PC-9 (cell line): ENCODE measurements at regions not wholly inside any gene's neighbourhood (a gene's known extent, or its start where the extent isn't known, plus 50 kb on each side); places are given as distances from the start of the nearest gene placed in this dataset.
A peak's percentile ranks its signal among the peaks of the same experiment; 100 is the strongest.
"Not testable (repeated sequence)": the region's sequence is repeated elsewhere in the genome, so short reads cannot be mapped to it uniquely, and the experiment has no call there.

ENCODE experiments used
- BruUV-seq: library from RNA; stranded (reverse); fragments of 400-500 nt; replicated peaks from 2 replicates; lab custom pipeline; 2021; lab: Mats Ljungman, UMichigan
- CTCF ChIA-PET: fragments of 300-600 bp; sonication (Branson Sonifier 250); formaldehyde crosslinking; loops from one replicate; lab custom pipeline; 2022; ENCODE audit warnings: antibody characterized with exemption; lab: Charles Lee
- POLR2A ChIA-PET: fragments of 300-600 bp; sonication (Branson Sonifier 250); formaldehyde crosslinking; loops from one replicate; lab custom pipeline; 2022; ENCODE audit warnings: antibody characterized with exemption; ENCODE audit not compliant: unreplicated experiment; lab: Charles Lee
- DNase-seq, 2 experiments: peaks; one replicate each; pipeline versions ENCODE4 v3.0.0 to v3.0.0-alpha.2; 2015 to 2022; ENCODE audit warnings: mixed read lengths in 1 of 2
- H2AFZ ChIP-seq: fragments of 200-600 bp; sonication (generic); 2 replicates; pipeline ENCODE4 v1.8.1; 2017; ENCODE audit warnings: antibody characterized with exemption
- H3F3A ChIP-seq: fragments of 200-600 bp; sonication (generic); 2 replicates; pipeline ENCODE4 v1.8.1; 2017; ENCODE audit warnings: antibody characterized with exemption, mild to moderate bottlenecking, low read depth; ENCODE audit not compliant: insufficient read depth
- H3K27ac ChIP-seq: fragments of 200-600 bp; sonication (generic); 2 replicates; pipeline ENCODE4 v1.6.1; 2016; ENCODE audit warnings: mixed run types
- H3K27me3 ChIP-seq: fragments of 200-600 bp; sonication (generic); 2 replicates; pipeline ENCODE4 v1.6.1; 2016; ENCODE audit warnings: low read depth, mixed run types; ENCODE audit not compliant: insufficient read depth
- H3K36me3 ChIP-seq: fragments of 200-600 bp; sonication (generic); 2 replicates; pipeline ENCODE4 v1.6.1; 2016; ENCODE audit warnings: low read depth, mixed run types
- H3K4me1 ChIP-seq: fragments of 200-600 bp; sonication (generic); replicated peaks from 2 replicates; pipeline ENCODE4 v1.6.1; 2016; ENCODE audit warnings: mixed run types; ENCODE audit not compliant: insufficient read depth
- H3K4me2 ChIP-seq: fragments of 200-600 bp; sonication (generic); 2 replicates; pipeline ENCODE4 v1.6.1; 2017; ENCODE audit warnings: mixed run types
- H3K4me3 ChIP-seq: fragments of 200-600 bp; sonication (generic); 2 replicates; pipeline ENCODE4 v1.6.1; 2016; ENCODE audit warnings: mixed run types
- H3K79me2 ChIP-seq: fragments of 200-600 bp; sonication (generic); 2 replicates; pipeline ENCODE4 v1.6.1; 2017; ENCODE audit warnings: low read depth, mixed run types
- H3K9me2 ChIP-seq: fragments of 200-600 bp; sonication (generic); 2 replicates; pipeline ENCODE4 v1.8.1; 2017; ENCODE audit warnings: mild to moderate bottlenecking; ENCODE audit not compliant: insufficient read depth
- H3K9me3 ChIP-seq: fragments of 200-600 bp; sonication (generic); 2 replicates; pipeline ENCODE4 v1.8.1; 2016; ENCODE audit warnings: low read depth; ENCODE audit not compliant: insufficient read depth
- H4K20me1 ChIP-seq: fragments of 200-600 bp; sonication (generic); 2 replicates; pipeline ENCODE4 v1.8.1; 2017; ENCODE audit not compliant: insufficient read depth
- intact Hi-C: fragments of 100-400 bp; cut with micrococcal nuclease; formaldehyde crosslinking; loops from one replicate; pipeline ENCODE4 v1.10.0; 2022; ENCODE audit not compliant: unreplicated experiment

- H2AFZ ChIP-seq, H3K9me3 ChIP-seq, H3K27me3 ChIP-seq, POLR2A ChIA-PET, H3K4me3 ChIP-seq, H3K9me2 ChIP-seq, intact Hi-C loops, H4K20me1 ChIP-seq, H3K4me1 ChIP-seq, H3K79me2 ChIP-seq, H3K4me2 ChIP-seq, BruUV-seq, CTCF ChIA-PET, H3K27ac ChIP-seq: not testable (repeated sequence)
- DNase-seq: peak in 1 of 2 experiments; percentile 17
- Histone ChIP-seq H3K36me3 (peaks cover 27% of the 10 kb centered on the region), H3F3A (peaks cover 22% of the 10 kb centered on the region)
Observed at GRCh38 chr3:195965217-195965616, 56.9 kb upstream of the TNK2 start.

- POLR2A ChIA-PET, H3K9me3 ChIP-seq, H3K9me2 ChIP-seq, H3K4me3 ChIP-seq, CTCF ChIA-PET, H3K27ac ChIP-seq, H2AFZ ChIP-seq, H3K4me1 ChIP-seq, H3K79me2 ChIP-seq, intact Hi-C loops, H4K20me1 ChIP-seq, BruUV-seq, H3K4me2 ChIP-seq, H3K27me3 ChIP-seq: not testable (repeated sequence)
- H3F3A ChIP-seq: peaks cover 23% of the 10 kb centered on the region
- peak in 1 of 2 experiments; percentile 25 for DNase-seq
- H3K36me3 ChIP-seq: peaks cover 22% of the 10 kb centered on the region
Observed at GRCh38 chr3:195964318-195965107, 56.2 kb upstream of the TNK2 start.

DNA sequence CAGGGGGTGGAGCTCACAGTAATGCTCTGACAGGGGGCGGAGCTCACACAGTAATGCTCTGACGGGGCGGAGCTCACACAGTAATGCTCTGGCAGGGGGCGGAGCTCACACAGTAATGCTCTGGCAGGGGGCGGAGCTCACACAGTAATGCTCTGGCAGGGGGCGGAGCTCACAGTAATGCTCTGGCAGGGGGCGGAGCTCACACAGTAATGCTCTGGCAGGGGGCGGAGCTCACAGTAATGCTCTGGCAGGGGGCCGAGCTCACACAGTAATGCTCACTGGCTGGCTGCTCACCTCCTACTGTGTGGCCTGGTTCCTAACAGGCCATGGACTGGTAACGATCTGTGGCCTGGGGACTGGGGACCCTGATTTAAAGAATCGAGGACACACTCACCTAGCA, 53.9 kb upstream of the TNK2 start:
- H3K9me2 ChIP-seq, H3K4me3 ChIP-seq, H3K9me3 ChIP-seq, H2AFZ ChIP-seq, H3K4me2 ChIP-seq, POLR2A ChIA-PET, H4K20me1 ChIP-seq, intact Hi-C loops, H3K4me1 ChIP-seq, H3K79me2 ChIP-seq, H3K27me3 ChIP-seq, BruUV-seq, CTCF ChIA-PET, H3K27ac ChIP-seq: not testable (repeated sequence)
- peak in 1 of 2 experiments; percentile 30 for DNase-seq
- Histone ChIP-seq H3F3A (peaks cover 23% of the 10 kb centered on the region), H3K36me3 (peaks cover 19% of the 10 kb centered on the region)

- POLR2A ChIA-PET: interaction anchor here (0.7 kb wide), 2 partner anchors 240 to 564 kb away, joined by 19 to 20 read pairs; partner anchors contain the start of gene MUC20
- H2AFZ ChIP-seq, H4K20me1 ChIP-seq, CTCF ChIA-PET, H3K9me3 ChIP-seq, intact Hi-C loops, H3K4me2 ChIP-seq, H3K27ac ChIP-seq, H3K9me2 ChIP-seq, BruUV-seq, H3K4me1 ChIP-seq, H3K27me3 ChIP-seq, H3K4me3 ChIP-seq, H3K79me2 ChIP-seq: not testable (repeated sequence)
- peak; percentile 16 to 50 for DNase-seq
- H3K36me3 ChIP-seq: peaks cover 19% of the 10 kb centered on the region
- peaks cover 25% of the 10 kb centered on the region for H3F3A ChIP-seq
Observed at GRCh38 chr3:195960971-195961775, 52.8 kb upstream of the TNK2 start.

GRCh38 chr3:195960164-195960563, 51.8 kb upstream of the TNK2 start:
- H3K9me3 ChIP-seq, H2AFZ ChIP-seq, H3K79me2 ChIP-seq, POLR2A ChIA-PET, H3K9me2 ChIP-seq, H4K20me1 ChIP-seq, H3K4me3 ChIP-seq, H3K27ac ChIP-seq, H3K4me2 ChIP-seq, CTCF ChIA-PET, H3K27me3 ChIP-seq, intact Hi-C loops: not testable (repeated sequence)
- TSS peak; percentile 19 for BruUV-seq
- peak in 1 of 2 experiments; percentile 2 for DNase-seq
- Histone ChIP-seq H3K36me3 (peaks cover 19% of the 10 kb centered on the region), H3F3A (peaks cover 27% of the 10 kb centered on the region), H3K4me1 (peaks cover 13% of the 10 kb centered on the region)

GRCh38 chr3:195959367-195960157, 51.2 kb upstream of the TNK2 start:
- H3K9me3 ChIP-seq, H3K9me2 ChIP-seq, H3K27me3 ChIP-seq, CTCF ChIA-PET, POLR2A ChIA-PET, H3K4me2 ChIP-seq, H3K79me2 ChIP-seq, H3K4me3 ChIP-seq, H3K27ac ChIP-seq, H2AFZ ChIP-seq, BruUV-seq, H4K20me1 ChIP-seq, intact Hi-C loops: not testable (repeated sequence)
- peak in 1 of 2 experiments; percentile 22 for DNase-seq
- peaks cover 13% of the 10 kb centered on the region for H3K4me1 ChIP-seq
- H3K36me3 ChIP-seq: peaks cover 15% of the 10 kb centered on the region
- peaks cover 27% of the 10 kb centered on the region for H3F3A ChIP-seq
